Hematopoietic multipotent progenitor cell treated with erythropoietin and hydrocortisone succinate and interleukin-3 and kit ligand, for 8 days (in vitro differentiated cells): ENCODE measurements at regions not wholly inside any gene's neighbourhood (a gene's known extent, or its start where the extent isn't known, plus 50 kb on each side); places are given as distances from the start of the nearest gene placed in this dataset.
"Not testable (repeated sequence)": the region's sequence is repeated elsewhere in the genome, so short reads cannot be mapped to it uniquely, and the experiment has no call there.

Experiments
- DNase-seq: peaks from one replicate; pipeline ENCODE4 v3.0.0-alpha.2; 2015

GRCh38 chrX:44785652-44786051 is 58.2 kb upstream of the DUSP21 start:
- no peak for DNase-seq

GRCh38 chrX:44784241-44784640 is 59.6 kb upstream of the DUSP21 start:
- no peak for DNase-seq

- no peak for DNase-seq
Observed at GRCh38 chrX:44778254-44778653, 65.6 kb upstream of the DUSP21 start.

GRCh38 chrX:44775726-44776125 is 68.1 kb upstream of the DUSP21 start:
- DNase-seq: no peak

- not testable (repeated sequence) for DNase-seq
Observed at GRCh38 chrX:44774066-44774465, 69.8 kb upstream of the DUSP21 start.

DNA sequence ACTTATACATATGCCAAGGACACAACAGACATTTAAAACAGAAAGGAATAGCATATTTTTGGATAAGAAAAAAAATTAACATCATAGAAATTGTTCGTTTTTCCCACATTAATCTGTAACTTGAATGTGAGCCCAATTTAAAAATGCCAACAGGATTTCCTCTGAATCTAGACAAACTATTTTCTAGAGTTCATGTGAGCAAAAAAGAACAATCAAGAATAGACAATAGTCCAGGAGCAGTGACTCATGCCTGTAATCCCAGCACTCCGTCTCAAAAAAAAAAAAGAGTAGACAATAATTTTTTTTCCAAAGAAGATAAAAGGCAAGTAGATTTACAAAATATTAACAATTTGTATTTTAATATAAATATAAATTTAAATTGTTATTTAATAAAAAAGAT is 73.7 kb upstream of the DUSP21 start:
- DNase-seq: no peak

- DNase-seq: no peak
Observed at GRCh38 chrX:44767308-44767707, 76.5 kb upstream of the DUSP21 start.

- DNase-seq: no peak
Observed at GRCh38 chrX:44765556-44765955, 78.3 kb upstream of the DUSP21 start.

GRCh38 chrX:44747969-44748368 is 95.9 kb upstream of the DUSP21 start:
- no peak for DNase-seq

GRCh38 chrX:44747317-44747716 is 96.5 kb upstream of the DUSP21 start:
- DNase-seq: no peak

GRCh38 chrX:44744799-44745198 is 99.0 kb upstream of the DUSP21 start:
- DNase-seq: no peak

GRCh38 chrX:44742480-44743155 is 101.2 kb upstream of the DUSP21 start:
- DNase-seq: no peak

GRCh38 chrX:44741859-44742258 is 102.0 kb upstream of the DUSP21 start:
- not testable (repeated sequence) for DNase-seq

DNA sequence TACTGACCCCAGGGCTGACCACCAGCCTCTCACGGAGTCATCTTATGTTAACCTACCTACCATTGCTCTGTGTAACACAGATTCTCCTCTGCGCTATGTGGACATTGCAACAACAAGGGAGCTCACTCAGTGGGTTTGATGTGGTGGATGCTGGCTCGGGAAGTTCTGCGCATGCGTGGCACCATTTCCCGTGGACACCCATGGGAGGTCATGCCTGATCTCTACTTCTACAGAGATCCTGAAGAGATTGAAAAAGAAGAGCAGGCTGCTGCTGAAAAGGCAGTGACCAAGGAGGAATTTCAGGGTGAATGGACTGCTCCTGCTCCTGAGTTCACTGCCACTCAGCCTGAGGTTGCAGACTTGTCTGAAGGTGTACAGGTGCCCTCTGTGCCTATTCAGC is 102.4 kb upstream of the DUSP21 start:
- DNase-seq: not testable (repeated sequence)

GRCh38 chrX:44735498-44735897 is 108.3 kb upstream of the DUSP21 start:
- DNase-seq: peak; percentile 4

- no peak for DNase-seq
Observed at GRCh38 chrX:44733931-44734330, 109.9 kb upstream of the DUSP21 start.

DNA sequence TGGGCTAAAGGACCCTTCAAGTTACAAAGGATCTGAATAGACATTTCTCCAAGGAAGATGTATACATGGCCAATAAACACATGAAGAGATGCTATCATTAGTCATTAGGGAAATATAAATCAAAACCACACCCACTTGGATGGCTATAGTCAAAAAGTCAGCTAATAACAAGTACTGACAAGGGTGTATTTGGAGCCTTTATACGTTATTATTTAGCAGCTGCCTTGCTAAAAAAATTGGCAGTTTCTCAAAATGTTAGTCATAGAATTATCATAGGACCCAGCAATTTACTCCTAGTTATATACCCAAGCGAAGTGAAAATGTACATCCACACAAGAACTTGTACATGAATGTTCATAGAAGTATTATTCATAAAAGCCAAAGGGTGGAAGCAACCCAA is 112.7 kb upstream of the DUSP21 start:
- DNase-seq: no peak

- no peak for DNase-seq
Observed at GRCh38 chrX:44723426-44723825, 120.4 kb upstream of the DUSP21 start.

DNA sequence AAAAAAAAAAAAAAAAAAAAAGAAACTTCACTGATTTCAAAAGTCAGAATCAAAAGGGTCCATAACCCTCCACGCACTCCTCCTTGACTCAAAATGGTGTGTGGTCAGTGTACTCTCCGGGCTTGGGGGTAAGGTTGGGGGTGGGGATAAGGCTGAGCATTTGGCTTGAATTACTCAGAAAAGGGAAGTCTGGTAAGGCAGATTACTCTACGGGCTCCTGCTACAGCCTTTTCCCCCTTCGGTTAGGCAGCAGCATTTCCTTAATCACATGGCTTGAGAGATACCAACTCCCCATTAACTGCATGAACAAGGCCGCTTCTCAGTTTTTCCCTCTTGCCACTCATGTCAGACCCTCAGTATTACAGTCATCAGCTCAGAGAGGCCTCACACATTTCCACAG is 135.4 kb upstream of the DUSP21 start:
- DNase-seq: peak; percentile 66

DNA sequence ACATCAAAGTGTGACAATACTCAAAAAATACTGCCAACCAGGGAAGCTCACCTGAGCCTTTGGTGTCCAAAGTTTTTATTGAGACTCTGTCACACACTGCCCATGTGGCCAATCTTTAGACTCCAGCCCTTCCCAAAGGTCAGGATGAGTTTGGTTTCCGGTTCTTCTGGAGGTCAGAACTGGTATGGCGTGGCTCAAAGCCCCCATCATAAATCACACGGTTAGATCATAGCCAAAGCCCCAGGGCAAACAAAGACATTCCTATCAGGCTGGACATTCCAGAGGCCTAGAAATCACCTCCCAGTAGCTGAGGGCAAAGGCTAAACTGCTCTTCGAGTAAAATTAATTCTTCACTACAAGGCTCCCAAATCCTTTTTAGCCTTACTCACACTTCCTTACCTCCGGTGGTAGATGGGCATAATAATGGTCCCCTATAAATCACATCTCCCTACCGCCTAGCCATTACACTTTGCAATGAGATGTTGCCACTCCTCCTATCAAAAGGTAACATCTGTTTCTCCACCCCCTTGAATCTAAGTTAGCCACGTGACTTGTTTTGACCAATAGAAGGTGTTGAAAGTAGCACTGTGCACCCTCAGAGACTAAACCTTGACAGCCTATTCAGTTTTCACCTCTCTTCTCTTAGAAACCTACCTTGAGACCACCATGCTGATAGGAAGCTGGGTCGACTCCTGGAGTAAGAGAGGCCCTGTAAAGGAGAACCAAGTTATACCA is 137.8 kb upstream of the DUSP21 start:
- no peak for DNase-seq

GRCh38 chrX:44698357-44698756 is 145.5 kb upstream of the DUSP21 start:
- DNase-seq: no peak

GRCh38 chrX:44693255-44693654 is 150.6 kb upstream of the DUSP21 start:
- no peak for DNase-seq

- no peak for DNase-seq
Observed at GRCh38 chrX:44690129-44690528, 147.5 kb upstream of the FUNDC1 start.

DNA sequence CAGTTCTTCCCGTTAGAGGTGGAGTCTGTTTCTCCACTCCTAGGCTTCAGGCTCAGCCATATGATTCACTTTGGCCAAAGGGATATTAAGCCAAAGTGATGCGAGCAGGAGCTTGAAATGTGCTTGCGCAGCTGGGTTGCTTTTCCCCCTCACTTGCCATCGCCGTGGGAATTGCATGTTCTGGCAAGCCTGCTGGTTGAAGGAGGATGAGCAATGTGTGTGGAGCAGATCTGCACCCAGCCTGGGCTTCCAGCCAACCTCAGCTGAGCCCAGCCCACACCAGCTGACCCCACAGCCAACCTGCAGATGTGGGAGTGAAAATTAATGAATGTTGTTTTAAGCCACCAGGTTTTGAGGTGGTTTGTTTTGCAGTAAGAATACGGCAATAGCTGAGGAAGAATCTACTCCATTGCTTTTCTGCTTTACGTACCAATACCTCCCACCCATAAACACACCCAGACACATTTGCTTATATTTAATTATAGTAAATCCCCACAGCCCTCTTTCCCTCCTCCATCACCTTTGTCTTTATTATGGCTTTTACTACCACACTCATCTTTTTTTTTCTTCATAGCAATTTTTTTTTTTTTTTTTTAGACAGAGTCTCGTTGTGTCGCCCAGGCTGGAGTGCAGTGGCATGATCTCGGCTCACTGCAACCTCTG is 132.8 kb upstream of the FUNDC1 start:
- DNase-seq: peak; percentile 74
